Epithelial cell of proximal tubule (primary cell): ENCODE measurements at regions not wholly inside any gene's neighbourhood (a gene's known extent, or its start where the extent isn't known, plus 50 kb on each side); places are given as distances from the start of the nearest gene placed in this dataset.
"Not testable (repeated sequence)": the region's sequence is repeated elsewhere in the genome, so short reads cannot be mapped to it uniquely, and the experiment has no call there.

Source experiments
- DNase-seq: peaks from one replicate; pipeline ENCODE4 v3.0.0-alpha.2; 2011; ENCODE audit warnings: low read depth
- H3K4me3 ChIP-seq: 2 replicates; pipeline ENCODE4 v1.5.1; 2011; ENCODE audit warnings: low read depth, mild to moderate bottlenecking, low read length
- TF ChIP-seq, protein P1 (sequence below): conservative IDR thresholded peaks from 2 replicates; pipeline ENCODE4 v1.5.1; 2012; ENCODE audit warnings: low read depth, mild to moderate bottlenecking, low read length

DNA sequence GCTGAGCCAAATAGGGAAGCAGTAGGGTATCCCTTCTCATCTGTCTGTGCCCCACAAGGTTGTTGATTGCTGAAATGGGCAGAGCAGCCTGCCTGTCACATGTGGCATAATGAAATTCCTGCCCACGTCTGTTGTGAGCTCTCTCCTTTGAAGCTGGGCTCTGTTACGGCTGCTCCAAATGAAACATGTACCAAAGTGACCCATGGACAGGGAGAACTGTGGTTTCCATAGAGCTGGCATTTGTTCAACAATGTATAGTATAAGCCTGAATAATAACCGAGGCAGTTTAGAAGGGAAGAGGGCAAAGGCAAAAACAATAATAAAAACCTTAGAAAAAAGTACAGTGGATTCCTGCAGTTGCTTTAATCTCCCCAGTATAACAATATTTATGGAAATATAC lies 149.7 kb downstream of the LYPLAL1 start:
- TF ChIP-seq, protein P1, sequence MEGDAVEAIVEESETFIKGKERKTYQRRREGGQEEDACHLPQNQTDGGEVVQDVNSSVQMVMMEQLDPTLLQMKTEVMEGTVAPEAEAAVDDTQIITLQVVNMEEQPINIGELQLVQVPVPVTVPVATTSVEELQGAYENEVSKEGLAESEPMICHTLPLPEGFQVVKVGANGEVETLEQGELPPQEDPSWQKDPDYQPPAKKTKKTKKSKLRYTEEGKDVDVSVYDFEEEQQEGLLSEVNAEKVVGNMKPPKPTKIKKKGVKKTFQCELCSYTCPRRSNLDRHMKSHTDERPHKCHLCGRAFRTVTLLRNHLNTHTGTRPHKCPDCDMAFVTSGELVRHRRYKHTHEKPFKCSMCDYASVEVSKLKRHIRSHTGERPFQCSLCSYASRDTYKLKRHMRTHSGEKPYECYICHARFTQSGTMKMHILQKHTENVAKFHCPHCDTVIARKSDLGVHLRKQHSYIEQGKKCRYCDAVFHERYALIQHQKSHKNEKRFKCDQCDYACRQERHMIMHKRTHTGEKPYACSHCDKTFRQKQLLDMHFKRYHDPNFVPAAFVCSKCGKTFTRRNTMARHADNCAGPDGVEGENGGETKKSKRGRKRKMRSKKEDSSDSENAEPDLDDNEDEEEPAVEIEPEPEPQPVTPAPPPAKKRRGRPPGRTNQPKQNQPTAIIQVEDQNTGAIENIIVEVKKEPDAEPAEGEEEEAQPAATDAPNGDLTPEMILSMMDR = no peak
- H3K4me3 ChIP-seq = no peak overlapping the region
- no peak for DNase-seq

DNA sequence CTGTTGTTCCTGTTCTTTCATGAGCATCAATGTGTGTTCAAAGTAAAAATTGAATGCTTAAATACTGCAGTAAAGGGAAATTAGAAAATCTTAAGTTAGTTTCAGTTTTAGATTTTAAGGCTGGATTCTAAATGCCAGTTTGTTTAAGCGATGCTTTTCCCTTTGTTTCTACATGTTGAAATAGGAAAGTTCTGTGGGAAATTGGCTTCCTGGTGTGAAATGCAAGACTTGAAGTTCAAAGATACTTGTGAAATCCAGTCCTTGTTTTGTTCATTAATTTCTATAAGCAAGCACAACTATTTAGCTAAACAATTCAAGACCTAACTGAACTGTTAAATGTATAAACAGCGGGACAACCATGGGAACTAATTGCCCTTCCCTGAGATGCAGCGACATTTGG lies 149.1 kb downstream of the LYPLAL1 start:
- H3K4me3 ChIP-seq = no peak overlapping the region
- DNase-seq = no peak
- TF ChIP-seq, protein P1 = no peak

DNA sequence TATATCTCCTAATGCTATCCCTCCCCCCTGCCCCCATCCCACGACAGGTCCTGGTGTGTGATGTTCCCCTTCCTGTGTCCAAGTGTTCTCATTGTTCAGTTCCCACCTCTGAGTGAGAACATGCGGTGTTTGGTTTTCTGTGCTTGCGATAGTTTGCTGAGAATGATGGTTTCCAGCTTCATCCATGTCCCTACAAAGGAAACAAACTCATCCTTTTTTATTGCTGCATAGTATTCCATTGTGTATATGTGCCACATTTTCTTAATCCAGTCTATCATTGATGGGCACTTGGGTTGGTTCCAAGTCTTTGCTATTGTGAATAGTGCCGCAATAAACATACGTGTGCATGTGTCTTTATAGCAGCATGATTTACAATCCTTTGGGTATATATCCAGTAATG lies 146.9 kb downstream of the LYPLAL1 start:
- H3K4me3 ChIP-seq, DNase-seq: not testable (repeated sequence)

DNA sequence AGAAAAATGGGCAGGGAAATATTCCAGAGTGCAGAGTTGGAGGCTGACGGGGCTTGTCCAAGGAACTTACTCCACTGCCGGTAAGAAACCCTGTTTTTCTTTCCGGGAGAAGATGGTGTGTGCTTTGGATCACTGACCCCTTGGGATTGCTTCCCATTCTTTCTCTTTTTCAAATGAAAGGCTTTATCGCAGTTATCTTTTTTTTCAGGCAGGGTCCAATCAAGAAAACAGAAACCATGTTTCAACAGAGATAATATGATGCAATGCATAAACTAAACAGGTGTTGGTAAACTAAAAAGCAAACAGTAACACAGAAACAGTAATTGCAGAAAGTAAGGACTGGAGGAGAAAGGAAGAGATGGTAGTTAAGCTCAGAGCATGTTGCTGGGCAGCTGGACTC lies 145.1 kb downstream of the LYPLAL1 start:
- TF ChIP-seq, protein P1 = no peak
- no peak overlapping the region for H3K4me3 ChIP-seq
- no peak for DNase-seq

DNA sequence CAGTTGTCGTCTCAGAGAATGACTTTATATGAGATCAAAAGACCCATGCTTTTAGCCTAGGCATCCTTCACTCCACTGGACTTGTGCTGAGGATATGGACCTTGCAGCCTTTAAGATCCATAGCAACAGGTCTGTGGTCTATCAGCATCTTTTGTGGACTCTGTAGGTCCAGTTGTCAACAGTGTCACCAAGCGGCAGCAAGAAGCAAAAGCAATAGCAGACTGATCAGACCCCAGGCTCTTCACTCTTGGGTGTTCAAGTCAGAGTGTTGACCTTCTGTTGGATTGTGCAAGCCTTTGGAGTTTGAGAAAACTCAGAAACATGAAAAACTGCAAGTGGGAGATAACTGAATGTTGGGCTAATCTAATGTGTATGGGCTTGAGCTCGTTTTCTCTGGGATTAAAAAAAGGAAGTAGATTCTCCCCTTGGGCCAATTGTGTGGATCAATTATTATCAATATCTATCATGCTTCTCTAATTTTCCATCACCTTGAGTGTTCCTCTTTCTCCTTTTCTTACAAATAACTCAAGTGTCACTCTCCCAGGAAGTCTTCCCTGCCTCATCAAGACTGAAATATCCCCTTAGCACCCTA lies 144.2 kb downstream of the LYPLAL1 start:
- TF ChIP-seq, protein P1 = peak; percentile 28
- H3K4me3 ChIP-seq = no peak overlapping the region
- DNase-seq = no peak

DNA sequence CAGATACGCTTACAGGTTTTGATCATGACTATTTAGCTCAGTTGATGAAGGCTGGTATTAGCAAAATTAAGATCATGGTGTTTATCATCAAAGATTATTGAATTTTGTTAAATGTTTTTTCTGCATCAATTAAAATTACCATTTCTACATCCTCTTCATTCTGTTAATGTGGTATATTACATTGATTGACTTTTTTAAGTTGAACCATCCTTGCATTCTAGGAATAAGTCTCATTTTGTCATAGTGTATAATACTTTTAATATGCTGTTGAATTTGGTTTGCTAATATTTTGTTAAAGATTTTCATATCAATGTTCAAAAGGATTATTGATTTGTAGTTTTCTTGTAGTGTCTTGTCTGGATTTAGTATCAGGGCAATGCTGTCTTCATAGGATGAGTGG lies 142.4 kb downstream of the LYPLAL1 start:
- H3K4me3 ChIP-seq = no peak overlapping the region
- TF ChIP-seq, protein P1 = no peak
- no peak for DNase-seq

DNA sequence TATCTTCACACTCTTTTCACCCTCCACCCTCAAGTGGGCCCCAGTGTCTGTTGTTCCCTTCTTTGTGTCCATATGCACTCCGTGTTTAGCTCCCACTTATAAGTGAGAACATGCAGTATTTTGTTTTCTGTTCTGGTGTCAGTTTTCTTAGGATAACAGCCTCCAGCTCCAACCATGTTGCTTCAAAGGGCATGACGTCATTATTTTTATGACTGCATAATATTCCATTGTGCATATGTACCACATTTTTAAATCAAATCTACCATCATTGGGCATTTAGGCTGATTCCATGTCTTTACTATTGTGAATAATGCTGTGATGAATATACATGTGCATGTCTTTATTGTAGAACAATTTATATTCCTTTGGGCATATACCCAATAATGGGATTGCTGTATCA lies 140.3 kb downstream of the LYPLAL1 start:
- DNase-seq = no peak
- H3K4me3 ChIP-seq = no peak overlapping the region
- TF ChIP-seq, protein P1 = no peak
